Thyroid gland (tissue), 4 donors: ENCODE measurements at regions not wholly inside any gene's neighbourhood (a gene's known extent, or its start where the extent isn't known, plus 50 kb on each side); places are given as distances from the start of the nearest gene placed in this dataset.

Source experiments
- CTCF ChIP-seq, 6 experiments: fragments of 200-600 bp in 3 of 6; fragments of 450-650 bp in 3 of 6; sonication (generic) in 3 of 6; IDR thresholded peaks; one replicate each; pipeline ENCODE4 v1.5.1; 2016 to 2019; ENCODE audit warnings: antibody characterized with exemption in 6 of 6, mild to moderate bottlenecking in 2 of 6, inconsistent platforms in 1 of 6, moderate library complexity in 1 of 6
- POLR2A ChIP-seq, 2 donors: fragments of 450-650 bp; IDR thresholded peaks; one replicate each; pipeline ENCODE4 v1.6.1; 2017; ENCODE audit warnings: antibody characterized with exemption in 2 of 2, mild to moderate bottlenecking in 2 of 2, moderate library complexity in 1 of 2

- TF ChIP-seq CTCF (IDR thresholded peaks at IDR 0.05) (no peak), POLR2A (IDR thresholded peaks at IDR 0.05) (no peak)
Measured at GRCh38 chr9:11374926-11375325, 762.1 kb upstream of the PTPRD start.
